ENCODE measurements at regions not wholly inside any gene's neighbourhood (a gene's known extent, or its start where the extent isn't known, plus 50 kb on each side); places are given as distances from the start of the nearest gene placed in this dataset.

- Histone ChIP-seq H3K4me3 (no peak overlapping the region), H3K4me1 (no peaks in the 10 kb centered on the region), H3K9me3 (0 out of 3 replicates have a peak, but pooled peaks cover 2% of the 10 kb centered on the region), H3K27ac (no peak overlapping the region), H3K4me2 (no peak overlapping the region)
- FAIRE-seq (no peak), ATAC-seq (no peak), DNase-seq (ENCODE audit: low read depth in 1 of 2, low spot score in 1 of 2) (no peak)
- TF ChIP-seq CHD2 (IDR thresholded peaks at IDR 0.05; ENCODE audit: low read length, partially characterized antibody): no peak
- no peak for TF ChIP-seq MAX (IDR thresholded peaks at IDR 0.05)
- TF ChIP-seq EHMT2 (IDR thresholded peaks at IDR 0.05; ENCODE audit: low read depth): no peak
- no peak for TF ChIP-seq HOXB5 (CRISPR knock-in tag; IDR thresholded peaks at IDR 0.05)
- TF ChIP-seq SREBF2 (IDR thresholded peaks at IDR 0.05): no peak
- no peak for TF ChIP-seq TP53 (CRISPR knock-in tag; IDR thresholded peaks at IDR 0.05)
- no peak for TF ChIP-seq TFCP2L1 (CRISPR knock-in tag; IDR thresholded peaks at IDR 0.05)
- WGBS (ENCODE audit: missing lambda C conversion rate): 1% methylated on average over 2 of the region's 2 CpGs
- ChIA-PET POLR2A (no interaction called here), CTCF (no interaction called here)
These were observed 421.4 kb upstream of the CELF2 start for GRCh38 chr10:10596256-10596655.

- ATAC-seq (no peak), FAIRE-seq (no peak), DNase-seq (ENCODE audit: low read depth in 1 of 2, low spot score in 1 of 2) (no peak)
- Histone ChIP-seq H3K4me1 (no peaks in the 10 kb centered on the region), H3K4me2 (no peak overlapping the region), H3K9me3 (0 out of 3 replicates have a peak, but pooled peaks cover 2% of the 10 kb centered on the region), H3K4me3 (no peak overlapping the region), H3K27ac (no peak overlapping the region)
- ChIA-PET CTCF (no interaction called here), POLR2A (no interaction called here)
- TF ChIP-seq BCL3 (IDR thresholded peaks at IDR 0.05): no peak
- TF ChIP-seq HES2 (IDR thresholded peaks at IDR 0.05): no peak
- WGBS (ENCODE audit: missing lambda C conversion rate): 13% methylated on average over 5 of the region's 5 CpGs
These were observed 419.4 kb upstream of the CELF2 start for GRCh38 chr10:10598297-10598696.

- DNase-seq (ENCODE audit: low read depth in 1 of 2, low spot score in 1 of 2) (no peak), ATAC-seq (no peak), FAIRE-seq (no peak)
- TF ChIP-seq RARB (CRISPR knock-in tag; IDR thresholded peaks at IDR 0.05) (no peak), HOXA7 (CRISPR knock-in tag; IDR thresholded peaks at IDR 0.05) (no peak), EHF (CRISPR knock-in tag; IDR thresholded peaks at IDR 0.05) (no peak), JUNB (IDR thresholded peaks at IDR 0.05) (no peak), ZNF302 (CRISPR knock-in tag; IDR thresholded peaks at IDR 0.05) (no peak), ZSCAN20 (CRISPR knock-in tag; IDR thresholded peaks at IDR 0.05) (no peak), CHD4 (IDR thresholded peaks at IDR 0.05; ENCODE audit: borderline replicate concordance) (no peak), KDM1A (IDR thresholded peaks at IDR 0.05; ENCODE audit: low read depth) (no peak), BCL3 (IDR thresholded peaks at IDR 0.05) (no peak), NR3C1 (IDR thresholded peaks at IDR 0.05) (no peak), CHD2 (IDR thresholded peaks at IDR 0.05; ENCODE audit: low read length, partially characterized antibody) (no peak), CEBPB (IDR thresholded peaks at IDR 0.05) (no peak), MAZ (IDR thresholded peaks at IDR 0.05; ENCODE audit: borderline replicate concordance, low read depth, low read length) (no peak), MYC (IDR thresholded peaks at IDR 0.05; ENCODE audit: borderline replicate concordance, low read length) (no peak), POLR2A (IDR thresholded peaks at IDR 0.05; ENCODE audit: low read length) (no peak)
- Histone ChIP-seq H3K4me1 (no peaks in the 10 kb centered on the region), H3K4me2 (no peak overlapping the region), H3K27ac (no peak overlapping the region), H3K4me3 (no peak overlapping the region), H3K9me3 (no peaks in the 10 kb centered on the region)
- ChIA-PET CTCF (interaction anchor here (1.4 kb wide), 1 partner anchor 13 kb away, joined by 3 read pairs; no protein-coding TSS in a partner anchor), POLR2A (no interaction called here)
- WGBS (ENCODE audit: missing lambda C conversion rate): 29% methylated on average over 5 of the region's 5 CpGs
These were observed 417.7 kb upstream of the CELF2 start for GRCh38 chr10:10600004-10600403.
